ENCODE measurements at regions not wholly inside any gene's neighbourhood (a gene's known extent, or its start where the extent isn't known, plus 50 kb on each side); places are given as distances from the start of the nearest gene placed in this dataset.

DNA sequence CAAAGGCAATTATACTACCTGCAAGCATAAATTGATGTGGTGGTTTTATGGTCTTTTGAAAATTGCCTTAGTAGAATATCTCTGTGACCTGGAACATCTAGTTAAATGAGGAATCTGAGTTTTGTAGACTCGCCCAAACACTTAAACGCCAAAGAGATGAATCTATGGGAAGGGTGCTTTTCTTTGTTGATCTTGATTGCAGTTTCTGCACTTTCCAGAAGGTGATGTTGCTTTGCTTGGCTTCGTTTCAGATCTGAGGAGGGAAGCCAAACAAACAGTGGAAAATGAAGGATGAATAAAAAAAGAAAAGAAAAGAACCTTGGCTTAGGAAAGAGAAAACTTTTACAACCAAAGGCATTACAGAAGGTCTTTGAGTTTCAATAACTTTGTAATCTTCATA, 1021.2 kb downstream of the NR2F1-AS1 start:
- H3K4me3 ChIP-seq (ENCODE audit: low read depth, low read length) = no peak overlapping the region
- DNase-seq (ENCODE audit: low read depth) = no peak
- TF ChIP-seq, protein P1, sequence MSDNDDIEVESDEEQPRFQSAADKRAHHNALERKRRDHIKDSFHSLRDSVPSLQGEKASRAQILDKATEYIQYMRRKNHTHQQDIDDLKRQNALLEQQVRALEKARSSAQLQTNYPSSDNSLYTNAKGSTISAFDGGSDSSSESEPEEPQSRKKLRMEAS (IDR thresholded peaks at IDR 0.05; ENCODE audit: low read depth, low read length) = no peak
- TF ChIP-seq POLR2A (IDR thresholded peaks at IDR 0.05; ENCODE audit: extremely low read depth, insufficient read length) (no peak), MYC (IDR thresholded peaks at IDR 0.05; ENCODE audit: low read depth, low read length) (no peak)
- TF ChIP-seq, protein P2, sequence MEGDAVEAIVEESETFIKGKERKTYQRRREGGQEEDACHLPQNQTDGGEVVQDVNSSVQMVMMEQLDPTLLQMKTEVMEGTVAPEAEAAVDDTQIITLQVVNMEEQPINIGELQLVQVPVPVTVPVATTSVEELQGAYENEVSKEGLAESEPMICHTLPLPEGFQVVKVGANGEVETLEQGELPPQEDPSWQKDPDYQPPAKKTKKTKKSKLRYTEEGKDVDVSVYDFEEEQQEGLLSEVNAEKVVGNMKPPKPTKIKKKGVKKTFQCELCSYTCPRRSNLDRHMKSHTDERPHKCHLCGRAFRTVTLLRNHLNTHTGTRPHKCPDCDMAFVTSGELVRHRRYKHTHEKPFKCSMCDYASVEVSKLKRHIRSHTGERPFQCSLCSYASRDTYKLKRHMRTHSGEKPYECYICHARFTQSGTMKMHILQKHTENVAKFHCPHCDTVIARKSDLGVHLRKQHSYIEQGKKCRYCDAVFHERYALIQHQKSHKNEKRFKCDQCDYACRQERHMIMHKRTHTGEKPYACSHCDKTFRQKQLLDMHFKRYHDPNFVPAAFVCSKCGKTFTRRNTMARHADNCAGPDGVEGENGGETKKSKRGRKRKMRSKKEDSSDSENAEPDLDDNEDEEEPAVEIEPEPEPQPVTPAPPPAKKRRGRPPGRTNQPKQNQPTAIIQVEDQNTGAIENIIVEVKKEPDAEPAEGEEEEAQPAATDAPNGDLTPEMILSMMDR (IDR thresholded peaks at IDR 0.05; ENCODE audit: low read depth, low read length) = no peak

DNA sequence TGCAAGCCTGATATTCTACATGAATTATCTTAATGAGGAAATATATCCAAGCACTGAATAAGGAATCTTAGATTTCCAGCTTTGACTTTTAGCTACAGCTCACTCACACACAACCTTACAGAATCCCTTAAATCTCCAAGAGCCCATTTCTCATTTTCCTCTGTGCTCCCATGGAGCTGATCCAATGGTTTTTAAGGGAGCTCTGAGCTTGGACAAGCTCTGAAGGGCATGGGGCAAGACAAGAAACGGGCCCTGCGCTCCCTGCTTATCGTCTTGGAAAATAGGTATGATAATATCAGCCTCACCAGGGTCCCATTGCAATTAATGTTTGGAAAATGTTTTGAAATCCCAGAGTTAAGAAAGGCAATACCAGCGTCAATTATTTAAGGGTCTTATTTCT, 1021.7 kb downstream of the NR2F1-AS1 start:
- no peak for DNase-seq (ENCODE audit: low read depth)
- no peak overlapping the region for H3K4me3 ChIP-seq (ENCODE audit: low read depth, low read length)
- TF ChIP-seq POLR2A (IDR thresholded peaks at IDR 0.05; ENCODE audit: extremely low read depth, insufficient read length) = no peak
- TF ChIP-seq, protein P2 (IDR thresholded peaks at IDR 0.05; ENCODE audit: low read depth, low read length) = no peak
- TF ChIP-seq, protein P1 (IDR thresholded peaks at IDR 0.05; ENCODE audit: low read depth, low read length) = no peak

DNA sequence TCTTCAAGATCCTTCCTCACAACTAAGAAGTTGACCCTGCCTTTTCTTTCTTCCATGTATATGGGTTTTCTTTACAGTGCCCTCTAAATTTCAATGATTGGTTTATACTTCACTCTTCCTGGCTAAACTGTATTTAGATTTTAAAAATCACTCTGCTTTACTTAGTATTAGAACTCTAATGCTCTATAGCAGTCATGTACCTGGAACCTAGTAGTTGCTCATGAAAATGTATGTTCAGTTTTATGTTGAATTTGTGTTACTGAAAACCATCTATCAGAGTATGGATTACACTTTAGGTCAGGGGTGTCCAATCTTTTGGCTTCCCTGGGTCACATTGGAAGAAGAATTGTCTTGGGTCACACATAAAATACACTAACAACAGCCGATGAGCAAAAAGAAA, 1024.3 kb downstream of the NR2F1-AS1 start:
- DNase-seq (ENCODE audit: low read depth) = no peak
- H3K4me3 ChIP-seq (ENCODE audit: low read depth, low read length) = no peak overlapping the region
- TF ChIP-seq, protein P2 (IDR thresholded peaks at IDR 0.05; ENCODE audit: low read depth, low read length) = no peak
- TF ChIP-seq, protein P1 (IDR thresholded peaks at IDR 0.05; ENCODE audit: low read depth, low read length) = no peak
- TF ChIP-seq POLR2A (IDR thresholded peaks at IDR 0.05; ENCODE audit: extremely low read depth, insufficient read length) (no peak), MYC (IDR thresholded peaks at IDR 0.05; ENCODE audit: low read depth, low read length) (no peak)

DNA sequence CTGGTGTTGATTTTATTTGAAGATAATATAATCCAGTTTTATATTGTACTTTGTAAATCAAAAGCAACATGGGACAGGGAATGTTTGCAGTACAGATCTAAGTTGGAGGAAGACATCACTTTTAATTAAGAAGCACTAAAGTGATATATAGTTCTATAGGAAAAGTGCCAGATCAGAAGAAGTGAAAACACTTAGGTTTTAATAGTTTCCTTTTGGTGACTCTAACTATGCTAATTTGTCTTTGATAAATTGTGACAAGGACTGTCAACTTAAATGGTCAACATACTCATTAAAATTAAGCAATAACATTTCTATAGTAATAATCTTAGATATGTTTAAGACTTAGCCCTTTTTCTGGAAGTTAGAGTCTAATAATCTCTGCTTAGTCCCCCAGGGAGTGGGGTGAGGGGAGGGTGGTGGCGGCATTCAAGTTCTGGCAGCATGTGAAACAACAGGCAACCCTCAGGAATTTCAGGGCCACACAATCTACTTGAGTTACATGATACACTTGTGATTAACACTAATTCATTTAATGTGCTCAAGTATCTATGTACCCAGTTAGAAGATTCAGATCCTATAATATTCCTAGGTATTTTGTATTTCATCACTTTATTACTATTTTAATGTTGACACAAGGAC, 1026.5 kb downstream of the NR2F1-AS1 start:
- TF ChIP-seq POLR2A (IDR thresholded peaks at IDR 0.05; ENCODE audit: extremely low read depth, insufficient read length) (no peak), MYC (IDR thresholded peaks at IDR 0.05; ENCODE audit: low read depth, low read length) (no peak)
- TF ChIP-seq, protein P2 (IDR thresholded peaks at IDR 0.05; ENCODE audit: low read depth, low read length) = no peak
- TF ChIP-seq, protein P1 (IDR thresholded peaks at IDR 0.05; ENCODE audit: low read depth, low read length) = no peak
- DNase-seq (ENCODE audit: low read depth) = no peak
- H3K4me3 ChIP-seq (ENCODE audit: low read depth, low read length) = no peak overlapping the region

DNA sequence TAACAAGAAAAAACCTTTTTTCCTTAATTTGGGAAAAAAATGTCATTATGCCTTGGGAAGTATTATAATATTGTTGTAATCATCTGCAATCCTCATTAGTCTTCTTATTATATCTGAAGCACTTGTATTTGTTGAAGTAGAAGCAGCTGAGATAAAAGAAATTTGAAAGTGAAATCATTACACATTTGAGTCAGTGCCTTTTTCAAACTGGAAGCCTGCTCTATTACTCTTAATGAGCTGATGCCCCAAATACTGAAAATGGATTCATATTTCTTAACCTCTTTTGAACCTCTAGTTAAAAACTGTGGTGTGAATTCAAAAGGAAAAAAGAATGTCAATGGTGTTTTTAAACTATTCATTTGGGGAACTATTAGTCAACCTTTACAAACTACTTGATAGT, 1027.7 kb downstream of the NR2F1-AS1 start:
- no peak overlapping the region for H3K4me3 ChIP-seq (ENCODE audit: low read depth, low read length)
- TF ChIP-seq MYC (IDR thresholded peaks at IDR 0.05; ENCODE audit: low read depth, low read length) (no peak), POLR2A (IDR thresholded peaks at IDR 0.05; ENCODE audit: extremely low read depth, insufficient read length) (no peak)
- TF ChIP-seq, protein P1 (IDR thresholded peaks at IDR 0.05; ENCODE audit: low read depth, low read length) = no peak
- TF ChIP-seq, protein P2 (IDR thresholded peaks at IDR 0.05; ENCODE audit: low read depth, low read length) = no peak
- no peak for DNase-seq (ENCODE audit: low read depth)

Measured in NB4 (cell line).